Upper lobe of right lung (tissue), 1 donor: ENCODE measurements at regions not wholly inside any gene's neighbourhood (a gene's known extent, or its start where the extent isn't known, plus 50 kb on each side); places are given as distances from the start of the nearest gene placed in this dataset.

Experiments used
- ATAC-seq: fragments of 200-7000 bp; cut with Tn5 transposase; one replicate; pipeline ENCODE4 v1.9.1; 2020; ENCODE audit warnings: mild to moderate bottlenecking, moderate library complexity
- DNase-seq: peaks from one replicate; pipeline ENCODE4 v3.0.0-alpha.2; 2020
- H3K27ac ChIP-seq: fragments of 200-600 bp; one replicate; pipeline ENCODE4 v1.8.0; 2022
- H3K27me3 ChIP-seq: fragments of 200-600 bp; one replicate; pipeline ENCODE4 v1.8.0; 2022; ENCODE audit warnings: mild to moderate bottlenecking
- H3K36me3 ChIP-seq: fragments of 200-600 bp; one replicate; pipeline ENCODE4 v1.8.0; 2022
- H3K4me1 ChIP-seq: fragments of 200-600 bp; one replicate; pipeline ENCODE4 v1.8.0; 2022
- H3K4me3 ChIP-seq: fragments of 200-600 bp; one replicate; pipeline ENCODE4 v1.8.0; 2022; ENCODE audit warnings: mild to moderate bottlenecking
- H3K9me3 ChIP-seq: fragments of 200-600 bp; one replicate; pipeline ENCODE4 v1.8.0; 2022
- CTCF ChIP-seq: fragments of 200-600 bp; IDR thresholded peaks from one replicate; pipeline ENCODE4 v1.8.0; 2022; ENCODE audit warnings: antibody characterized with exemption
- intact Hi-C: fragments of 100-400 bp; cut with DNase I; formaldehyde crosslinking; loops from one replicate; pipeline ENCODE4 v1.11.0; 2022
- donor health status: DM: no; HTN: yes; CAD: no; lungs with severe emphysema.

- DNase-seq = no peak
- intact Hi-C loops = no loop called here
- no peak for TF ChIP-seq CTCF
- Histone ChIP-seq H3K4me3 (no peak overlapping the region), H3K36me3 (no peaks in the 10 kb centered on the region), H3K9me3 (no peaks in the 10 kb centered on the region), H3K27me3 (no peaks in the 10 kb centered on the region), H3K4me1 (peaks cover 8% of the 10 kb centered on the region), H3K27ac (no peak overlapping the region)
- no peak for ATAC-seq
Measured at GRCh38 chr3:64957408-64958198, 269.8 kb upstream of the ADAMTS9 start.

DNA sequence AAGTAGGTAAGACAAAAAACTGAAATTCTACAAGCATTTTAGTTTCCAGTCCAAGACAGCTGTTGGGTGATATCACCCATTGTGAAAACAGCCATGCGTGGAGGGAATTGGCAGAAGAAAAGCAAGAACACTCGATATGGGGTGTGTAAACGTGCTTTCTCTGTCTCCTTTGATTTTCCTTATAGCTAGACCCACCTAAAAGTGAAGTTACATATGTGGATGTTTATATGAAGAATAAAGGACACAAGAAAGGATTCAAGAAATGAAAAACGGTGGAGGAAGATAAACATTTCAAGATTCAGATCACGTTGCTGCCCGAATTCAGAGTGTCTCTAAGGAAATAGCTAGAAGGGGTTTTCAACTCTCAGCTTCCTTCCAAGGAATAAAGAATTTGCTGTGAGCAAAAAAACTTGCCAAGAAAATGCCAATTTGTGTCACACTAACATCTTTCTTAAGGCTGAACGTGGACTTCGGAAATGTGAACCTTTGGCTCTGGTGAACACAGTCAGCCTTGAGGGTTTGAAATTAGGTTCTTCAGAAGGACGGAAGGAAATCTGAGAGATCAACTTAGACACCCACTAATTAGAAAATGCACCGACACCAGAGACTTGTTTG lies 269.0 kb upstream of the ADAMTS9 start:
- Histone ChIP-seq H3K4me3 (no peak overlapping the region), H3K27ac (no peak overlapping the region), H3K9me3 (no peaks in the 10 kb centered on the region), H3K27me3 (no peaks in the 10 kb centered on the region), H3K4me1 (peaks cover 8% of the 10 kb centered on the region), H3K36me3 (no peaks in the 10 kb centered on the region)
- TF ChIP-seq CTCF = no peak
- intact Hi-C loops = no loop called here
- ATAC-seq = no peak
- DNase-seq = no peak

DNA sequence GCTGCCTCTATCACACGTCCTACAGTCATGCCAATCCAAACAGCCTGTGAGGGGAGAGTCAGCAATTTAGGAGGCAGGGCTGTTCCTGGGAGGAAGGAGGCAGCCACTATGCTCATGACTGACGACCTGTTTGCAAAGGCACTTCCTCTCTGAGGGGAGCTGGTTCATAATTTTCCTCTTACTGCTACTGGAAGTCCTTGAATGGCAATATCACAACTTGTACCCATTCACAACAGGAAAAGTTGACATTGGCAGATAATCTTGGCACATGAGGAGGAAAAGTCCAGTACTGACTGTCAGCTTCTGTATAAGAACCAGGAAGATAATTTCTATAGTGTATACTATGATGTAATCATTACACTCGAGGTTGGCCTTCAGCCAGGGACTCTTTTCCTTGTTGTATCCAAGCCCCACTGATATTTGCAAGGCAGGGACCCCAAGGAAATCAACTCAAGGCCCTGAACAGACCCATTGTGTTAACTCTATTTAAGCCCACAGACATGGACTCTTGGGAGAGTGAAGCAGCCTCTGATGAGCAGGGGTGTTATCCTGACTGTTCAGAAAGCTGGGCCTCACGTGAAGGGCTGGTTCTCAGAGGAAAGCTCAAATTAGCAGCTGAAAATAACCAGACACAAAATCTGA lies 267.3 kb upstream of the ADAMTS9 start:
- no peaks in the 10 kb centered on the region for H3K27me3 ChIP-seq
- H3K4me1 ChIP-seq = peaks cover 8% of the 10 kb centered on the region
- peak; percentile 86 for ATAC-seq
- H3K4me3 ChIP-seq = no peak overlapping the region
- H3K9me3 ChIP-seq = no peaks in the 10 kb centered on the region
- intact Hi-C loops = no loop called here
- no peak for DNase-seq
- no peaks in the 10 kb centered on the region for H3K36me3 ChIP-seq
- TF ChIP-seq CTCF = no peak
- peak overlapping the region; percentile 31 for H3K27ac ChIP-seq

DNA sequence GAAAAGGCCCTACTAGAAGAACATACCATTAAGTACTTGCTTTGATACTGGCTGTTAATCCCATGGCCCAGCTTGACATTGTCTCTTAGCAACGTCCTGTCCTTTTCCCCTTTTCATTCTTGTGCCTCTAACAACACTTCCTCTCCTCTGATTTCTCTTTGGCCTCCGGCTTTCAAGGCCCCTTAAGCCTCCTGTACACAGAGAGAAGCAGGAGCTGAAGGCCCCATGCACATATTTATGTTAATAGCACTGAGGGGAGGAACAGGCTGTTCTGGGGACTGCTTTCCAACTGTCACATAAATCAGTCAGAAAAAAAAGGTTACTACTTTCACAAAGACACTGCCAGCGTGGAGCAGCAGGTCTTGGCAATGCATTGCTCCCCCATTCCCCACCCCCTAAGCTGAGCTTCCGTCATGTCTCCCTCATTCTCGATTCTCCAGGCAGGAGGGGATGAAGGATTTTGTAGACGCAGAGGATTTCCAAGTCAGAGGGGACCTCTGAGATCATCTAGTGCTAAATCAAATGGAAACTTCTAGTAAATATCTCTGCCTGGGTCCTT lies 257.4 kb upstream of the ADAMTS9 start:
- Histone ChIP-seq H3K4me1 (peaks cover 10% of the 10 kb centered on the region), H3K27ac (peak overlapping the region; percentile 58), H3K27me3 (no peaks in the 10 kb centered on the region), H3K36me3 (no peaks in the 10 kb centered on the region), H3K4me3 (no peak overlapping the region), H3K9me3 (no peaks in the 10 kb centered on the region)
- intact Hi-C loops = no loop called here
- TF ChIP-seq CTCF = no peak
- DNase-seq (no peak), ATAC-seq (peak; percentile 71)

DNA sequence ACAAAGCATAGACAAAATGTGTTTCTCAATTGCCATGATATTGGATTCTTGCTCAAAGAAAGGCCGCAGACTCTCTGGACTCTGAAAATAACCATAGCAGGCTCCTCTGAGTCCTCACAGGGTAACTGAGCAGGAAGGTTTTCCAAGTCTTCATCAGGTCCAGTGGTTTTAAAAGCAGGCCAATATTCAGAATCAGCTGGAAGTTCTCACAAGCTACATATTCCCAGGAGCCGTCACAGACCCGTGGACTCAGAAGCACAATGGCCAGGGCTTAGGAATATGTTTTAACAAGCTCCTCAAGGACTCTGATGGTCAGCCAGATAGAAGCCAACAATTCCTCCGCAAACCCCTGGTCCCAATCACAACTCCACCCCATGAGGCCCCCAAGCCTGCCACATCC lies 256.1 kb upstream of the ADAMTS9 start:
- intact Hi-C loops = no loop called here
- Histone ChIP-seq H3K27ac (no peak overlapping the region), H3K4me1 (peaks cover 10% of the 10 kb centered on the region), H3K27me3 (no peaks in the 10 kb centered on the region), H3K4me3 (no peak overlapping the region), H3K9me3 (no peaks in the 10 kb centered on the region), H3K36me3 (no peaks in the 10 kb centered on the region)
- DNase-seq = no peak
- ATAC-seq = no peak
- TF ChIP-seq CTCF = no peak
